SK-N-SH (cell line): ENCODE measurements at regions not wholly inside any gene's neighbourhood (a gene's known extent, or its start where the extent isn't known, plus 50 kb on each side); places are given as distances from the start of the nearest gene placed in this dataset.

ENCODE experiments used
- CTCF ChIP-seq: fragments of 200-600 bp; sonication (generic); IDR thresholded peaks from 2 replicates; pipeline ENCODE4 v1.6.1; 2017; ENCODE audit warnings: antibody characterized with exemption, mild to moderate bottlenecking, moderate library complexity
- EP300 ChIP-seq, 2 experiments: IDR thresholded peaks; 2 replicates each; pipeline versions ENCODE4 v1.4.0 to v1.6.1; 2012; ENCODE audit warnings: borderline replicate concordance in 1 of 2, low read depth in 1 of 2, low read length in 1 of 2
- FOXM1 ChIP-seq: IDR thresholded peaks from 2 replicates; pipeline ENCODE4 v1.4.0; 2012; ENCODE audit warnings: low read depth, mild to moderate bottlenecking
- NRF1 ChIP-seq: IDR thresholded peaks from 2 replicates; pipeline ENCODE4 v1.6.1; 2012; ENCODE audit warnings: low read depth, mild to moderate bottlenecking, low read length
- POLR2AphosphoS5 ChIP-seq: IDR thresholded peaks from 2 replicates; pipeline ENCODE4 v1.6.1; 2012; ENCODE audit warnings: low read depth, low read length
- RCOR1 ChIP-seq: fragments of 150-350 bp; IDR thresholded peaks from 2 replicates; pipeline ENCODE4 v1.6.1; 2017; ENCODE audit warnings: antibody characterized with exemption, low read length
- REST ChIP-seq: IDR thresholded peaks from 2 replicates; pipeline ENCODE4 v1.6.1; 2012; ENCODE audit warnings: mild to moderate bottlenecking, low read depth, low read length, moderate library complexity
- RFX5 ChIP-seq: IDR thresholded peaks from 2 replicates; pipeline ENCODE4 v1.6.1; 2012; ENCODE audit warnings: mild to moderate bottlenecking, improper control_type of control experiment, low read length
- RXRA ChIP-seq: IDR thresholded peaks from 2 replicates; pipeline ENCODE4 v1.4.0; 2012; ENCODE audit warnings: low read depth, mild to moderate bottlenecking, borderline replicate concordance
- TAF1 ChIP-seq: IDR thresholded peaks from 2 replicates; pipeline ENCODE4 v1.6.1; 2012; ENCODE audit warnings: low read depth, mild to moderate bottlenecking, low read length, moderate library complexity, borderline replicate concordance
- TEAD4 ChIP-seq: IDR thresholded peaks from 2 replicates; pipeline ENCODE4 v1.4.0; 2012; ENCODE audit warnings: mild to moderate bottlenecking, borderline replicate concordance; ENCODE audit not compliant: insufficient read depth
- YY1 ChIP-seq: IDR thresholded peaks from 2 replicates; pipeline ENCODE4 v1.4.0; 2012; ENCODE audit warnings: low read depth, mild to moderate bottlenecking
- ZBTB33 ChIP-seq: IDR thresholded peaks from 2 replicates; pipeline ENCODE4 v1.4.0; 2012; ENCODE audit warnings: low read depth, borderline replicate concordance
- TF ChIP-seq, protein P1 (sequence below): IDR thresholded peaks from 2 replicates; pipeline ENCODE4 v1.4.0; 2012; ENCODE audit warnings: low read depth

GRCh38 chr12:60724984-60725383 lies 1129.2 kb downstream of the SLC16A7 start:
- TF ChIP-seq NRF1 (no peak), RFX5 (no peak), CTCF (no peak), REST (no peak), POLR2AphosphoS5 (no peak), TEAD4 (no peak), TAF1 (no peak), FOXM1 (no peak), YY1 (no peak), ZBTB33 (no peak), RXRA (no peak), EP300 (IDR thresholded peaks at IDR 0.05; ENCODE audit: borderline replicate concordance in 1 of 2, low read depth in 1 of 2, low read length in 1 of 2) (no peak), RCOR1 (no peak)
- TF ChIP-seq, protein P1, sequence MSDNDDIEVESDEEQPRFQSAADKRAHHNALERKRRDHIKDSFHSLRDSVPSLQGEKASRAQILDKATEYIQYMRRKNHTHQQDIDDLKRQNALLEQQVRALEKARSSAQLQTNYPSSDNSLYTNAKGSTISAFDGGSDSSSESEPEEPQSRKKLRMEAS = no peak
